ENCODE measurements at regions not wholly inside any gene's neighbourhood (a gene's known extent, or its start where the extent isn't known, plus 50 kb on each side); places are given as distances from the start of the nearest gene placed in this dataset.

GRCh38 chr3:170734735-170735065 is 135.3 kb downstream of the RPL22L1 start:
- no peak overlapping the region for H3K4me3 ChIP-seq
- 90 to 91% methylated on average over 1 of the region's 1 CpG for WGBS, 2 donors
- FAIRE-seq, result no peak
- no peaks in the 10 kb centered on the region for H3K27me3 ChIP-seq
- no peak for ATAC-seq
- no peaks in the 10 kb centered on the region for H3K9me3 ChIP-seq
- no peaks in the 10 kb centered on the region for H3K36me3 ChIP-seq
- no peak overlapping the region for H3K27ac ChIP-seq
- intact Hi-C loops (cut with DNase I), result no loop called here
- no peak for DNase-seq
- H3K4me1 ChIP-seq, result no peaks in the 10 kb centered on the region
- no peak for TF ChIP-seq CTCF (IDR thresholded peaks at IDR 0.05)

- H3K4me1 ChIP-seq, result no peaks in the 10 kb centered on the region
These were observed 135.8 kb downstream of the RPL22L1 start for GRCh38 chr3:170734043-170734734.

GRCh38 chr3:170732660-170733245 is 137.2 kb downstream of the RPL22L1 start:
- TF ChIP-seq CTCF (IDR thresholded peaks at IDR 0.05), result no peak
- Histone ChIP-seq H3K27me3 (no peaks in the 10 kb centered on the region), H3K9me3 (no peaks in the 10 kb centered on the region), H3K27ac (no peak overlapping the region), H3K4me3 (no peak overlapping the region), H3K36me3 (no peaks in the 10 kb centered on the region), H3K4me1 (no peaks in the 10 kb centered on the region)
- DNase-seq (no peak), FAIRE-seq (no peak), ATAC-seq (no peak)
- intact Hi-C loops (cut with DNase I), result no loop called here

More at GRCh38 chr3:170734043-170734734, 135.8 kb downstream of the RPL22L1 start:
- Histone ChIP-seq H3K27ac (no peak overlapping the region), H3K9me3 (no peaks in the 10 kb centered on the region), H3K4me3 (no peak overlapping the region), H3K27me3 (no peaks in the 10 kb centered on the region), H3K36me3 (no peaks in the 10 kb centered on the region)
- FAIRE-seq (no peak), DNase-seq (no peak), ATAC-seq (no peak)
- intact Hi-C loops (cut with DNase I), result no loop called here
- TF ChIP-seq CTCF (IDR thresholded peaks at IDR 0.05), result no peak
- WGBS, 2 donors, result 61 to 81% methylated on average over 7 of the region's 7 CpGs

GRCh38 chr3:170731281-170731680 is 138.7 kb downstream of the RPL22L1 start:
- intact Hi-C loops (cut with DNase I), result no loop called here

More at GRCh38 chr3:170731281-170731680, 138.7 kb downstream of the RPL22L1 start:
- Histone ChIP-seq H3K36me3 (no peaks in the 10 kb centered on the region), H3K4me1 (no peaks in the 10 kb centered on the region), H3K9me3 (no peaks in the 10 kb centered on the region), H3K4me3 (no peak overlapping the region), H3K27me3 (no peaks in the 10 kb centered on the region), H3K27ac (no peak overlapping the region)
- TF ChIP-seq CTCF (IDR thresholded peaks at IDR 0.05), result no peak
- FAIRE-seq, result no peak
- ATAC-seq, result no peak
- no peak for DNase-seq
